Endothelial cell of hepatic sinusoid (primary cell): ENCODE measurements at regions not wholly inside any gene's neighbourhood (a gene's known extent, or its start where the extent isn't known, plus 50 kb on each side); places are given as distances from the start of the nearest gene placed in this dataset.

Experiments
- in situ Hi-C: cut with HindIII; loops from 2 replicates; pipeline ENCODE4 v1.10.0; 2017; ENCODE audit warnings: low sequenced_read_pairs

GRCh38 chr18:37662546-37663339 lies 97.1 kb upstream of the CELF4 start:
- in situ Hi-C loops, result no loop called here

DNA sequence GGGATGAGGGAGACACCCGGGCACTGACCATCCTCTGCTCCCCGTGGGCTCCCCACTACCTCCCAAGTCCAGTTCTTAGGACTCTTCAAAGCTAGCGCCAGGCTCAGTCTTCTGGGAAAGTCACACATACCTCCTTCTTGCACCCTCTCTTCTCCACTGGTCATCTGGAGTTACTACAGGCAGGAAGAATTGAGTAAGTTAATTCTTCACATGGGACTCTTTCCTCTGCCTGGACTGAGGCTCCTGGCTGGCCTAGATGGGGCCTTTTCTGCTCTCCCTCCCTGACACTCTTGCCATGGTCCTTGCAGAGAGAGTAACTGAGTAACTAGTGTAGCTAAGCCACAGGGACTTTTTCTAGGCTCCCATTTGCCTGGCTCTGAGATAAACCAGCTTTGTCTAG lies 96.5 kb upstream of the CELF4 start:
- in situ Hi-C loops, result no loop called here

GRCh38 chr18:37661478-37661877 lies 95.9 kb upstream of the CELF4 start:
- in situ Hi-C loops, result no loop called here

DNA sequence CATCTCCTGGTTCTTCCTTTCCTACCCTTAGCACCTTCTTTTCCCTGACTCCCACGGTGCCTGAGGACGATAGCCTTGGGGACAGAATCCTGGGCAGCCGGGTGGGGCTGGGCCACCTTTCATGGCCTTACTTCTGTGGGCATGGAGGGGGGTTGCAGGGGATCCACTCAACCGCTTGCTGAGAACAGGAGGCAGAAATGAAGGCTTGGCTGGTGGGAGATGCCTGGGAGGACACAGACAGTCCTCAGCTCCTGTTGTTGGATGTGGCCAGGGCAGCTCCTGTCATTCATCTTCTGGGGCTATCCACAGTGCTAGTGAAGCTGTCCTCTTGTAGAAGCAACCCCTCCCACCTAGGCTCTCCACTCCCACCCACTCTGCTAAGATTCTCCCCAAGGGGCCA lies 95.5 kb upstream of the CELF4 start:
- in situ Hi-C loops, result no loop called here

- in situ Hi-C loops, result no loop called here
Measured at GRCh38 chr18:37660658-37661057, 95.1 kb upstream of the CELF4 start.

GRCh38 chr18:37659906-37660305 lies 94.3 kb upstream of the CELF4 start:
- in situ Hi-C loops, result no loop called here

GRCh38 chr18:37658894-37659293 lies 93.3 kb upstream of the CELF4 start:
- in situ Hi-C loops, result no loop called here

GRCh38 chr18:37657493-37657892 lies 91.9 kb upstream of the CELF4 start:
- in situ Hi-C loops, result no loop called here

DNA sequence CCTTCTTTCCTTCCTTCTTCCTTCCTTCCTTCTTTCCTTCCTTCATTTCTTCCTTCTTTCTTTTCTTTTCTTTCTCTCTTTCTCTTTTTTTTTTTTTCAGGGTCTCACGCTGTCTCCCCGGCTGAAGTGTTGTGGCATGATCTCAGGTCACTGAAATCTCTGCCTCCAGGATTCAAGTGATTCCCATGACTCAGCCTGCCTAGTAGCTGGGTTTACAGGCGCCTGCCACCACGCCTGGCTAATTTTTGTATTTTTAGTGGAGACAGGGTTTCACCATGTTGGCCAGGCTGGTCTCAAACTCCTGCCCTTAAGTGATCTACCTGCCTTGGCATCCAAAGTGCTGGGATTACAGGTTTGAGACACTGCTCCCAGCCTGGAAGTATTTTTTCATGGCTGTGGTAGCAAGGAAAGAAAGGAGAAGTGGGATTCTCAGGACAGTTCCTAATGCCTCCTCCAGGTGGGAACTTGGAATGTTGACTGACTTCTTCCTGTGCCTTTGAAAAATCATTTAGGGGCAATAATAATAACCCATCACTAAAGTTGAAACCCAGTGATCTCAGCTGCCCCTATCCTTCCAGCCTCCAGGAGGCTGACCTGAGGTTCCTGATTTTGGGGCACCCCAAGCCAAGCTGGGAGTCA lies 89.3 kb upstream of the CELF4 start:
- in situ Hi-C loops, result no loop called here

DNA sequence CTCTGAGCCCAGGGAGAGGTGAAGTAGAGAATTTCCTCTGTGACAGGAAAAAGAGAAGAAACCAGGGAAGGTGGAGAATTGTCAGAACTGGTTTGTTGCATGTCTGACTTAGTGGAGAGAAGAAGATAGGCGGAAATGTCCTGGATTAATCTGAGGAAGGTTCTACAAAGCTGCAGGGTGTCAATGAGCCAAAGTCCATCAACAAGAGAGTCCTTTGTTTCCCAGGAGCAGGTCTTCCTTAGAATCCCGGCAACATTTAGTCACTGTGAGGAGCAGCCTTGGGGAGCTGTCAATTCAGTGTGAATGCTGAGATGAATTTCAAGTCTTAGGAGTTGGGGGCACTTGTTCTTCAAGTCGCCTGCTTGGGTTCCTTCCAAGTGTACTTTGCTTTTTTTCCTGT lies 88.4 kb upstream of the CELF4 start:
- in situ Hi-C loops, result no loop called here

GRCh38 chr18:37653618-37654017 lies 88.0 kb upstream of the CELF4 start:
- in situ Hi-C loops, result no loop called here

DNA sequence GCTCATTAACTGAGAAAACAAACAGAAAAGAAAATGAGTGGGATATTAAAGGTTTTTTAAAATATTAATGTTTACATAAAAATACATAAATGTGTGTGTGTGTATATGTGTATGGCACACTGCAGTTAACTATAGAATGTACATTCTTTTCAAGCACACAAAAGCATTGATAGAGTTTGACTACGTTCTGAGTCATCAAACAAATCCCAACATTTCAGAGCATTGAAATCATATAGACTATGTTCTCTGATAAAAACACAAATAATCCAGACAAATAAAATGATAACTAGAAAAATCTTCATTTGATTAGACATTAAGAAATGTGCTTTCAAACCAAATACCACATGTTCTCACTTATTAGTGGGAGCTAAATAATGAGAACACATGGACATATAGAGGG lies 84.3 kb upstream of the CELF4 start:
- in situ Hi-C loops, result no loop called here

DNA sequence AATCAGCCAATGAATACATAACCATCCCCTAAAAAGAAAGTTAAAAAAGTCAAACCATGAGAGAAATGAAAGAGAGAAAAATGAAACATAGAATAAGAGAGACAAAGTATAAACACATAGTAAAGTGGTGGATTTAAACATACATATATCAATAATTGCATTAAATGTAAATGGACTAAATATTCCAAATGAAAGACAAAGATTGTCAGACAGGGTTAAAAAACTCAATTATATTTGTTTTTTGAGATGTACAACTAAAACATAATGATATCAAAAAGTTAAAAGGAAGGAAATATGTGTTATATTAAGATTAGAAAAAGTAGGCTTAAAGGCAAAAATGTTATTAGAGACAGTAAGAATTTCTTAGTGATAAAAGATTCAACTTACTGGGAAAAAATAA lies 83.8 kb upstream of the CELF4 start:
- in situ Hi-C loops, result no loop called here

GRCh38 chr18:37641573-37641972 lies 76.0 kb upstream of the CELF4 start:
- in situ Hi-C loops, result no loop called here

DNA sequence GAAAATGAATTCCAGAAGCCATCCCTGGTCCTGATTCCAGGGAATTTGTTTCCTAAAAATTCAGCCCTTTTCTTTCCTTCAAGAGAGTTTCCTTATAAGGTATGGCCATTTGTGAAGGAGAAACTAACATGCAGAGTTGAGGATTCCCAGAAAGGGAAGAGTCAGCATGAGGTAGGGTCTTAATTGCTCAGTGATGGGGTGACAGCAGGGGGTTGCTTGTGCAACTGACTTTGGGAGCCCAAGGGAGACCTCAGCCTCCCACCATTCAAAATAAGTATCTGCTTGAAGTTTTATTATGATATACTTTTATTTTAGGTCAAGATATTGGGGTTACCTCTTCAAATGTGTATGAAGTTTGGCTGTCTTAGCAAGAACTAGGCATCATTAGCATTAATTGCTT lies 74.9 kb upstream of the CELF4 start:
- in situ Hi-C loops, result no loop called here

DNA sequence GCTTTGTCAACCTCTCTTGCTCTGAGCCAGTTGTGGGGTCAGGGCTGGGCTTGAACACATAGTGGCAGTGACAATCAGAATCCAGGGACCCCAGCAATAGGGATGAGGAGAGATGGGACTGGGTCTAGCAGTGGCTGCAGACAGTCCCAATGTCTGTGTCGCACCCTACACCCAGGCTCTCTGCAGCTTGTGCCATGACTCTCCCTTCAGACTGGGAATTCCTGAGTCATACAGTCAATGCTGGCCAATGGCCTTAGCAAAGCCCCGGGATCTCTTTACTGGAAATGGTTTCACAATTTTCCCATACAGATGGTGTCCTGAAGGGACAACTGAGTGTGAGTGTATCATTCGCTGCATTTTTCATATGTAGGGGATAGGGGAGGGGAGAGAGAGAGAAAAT lies 74.2 kb upstream of the CELF4 start:
- in situ Hi-C loops, result no loop called here

GRCh38 chr18:37637478-37637850 lies 71.9 kb upstream of the CELF4 start:
- in situ Hi-C loops, result no loop called here

DNA sequence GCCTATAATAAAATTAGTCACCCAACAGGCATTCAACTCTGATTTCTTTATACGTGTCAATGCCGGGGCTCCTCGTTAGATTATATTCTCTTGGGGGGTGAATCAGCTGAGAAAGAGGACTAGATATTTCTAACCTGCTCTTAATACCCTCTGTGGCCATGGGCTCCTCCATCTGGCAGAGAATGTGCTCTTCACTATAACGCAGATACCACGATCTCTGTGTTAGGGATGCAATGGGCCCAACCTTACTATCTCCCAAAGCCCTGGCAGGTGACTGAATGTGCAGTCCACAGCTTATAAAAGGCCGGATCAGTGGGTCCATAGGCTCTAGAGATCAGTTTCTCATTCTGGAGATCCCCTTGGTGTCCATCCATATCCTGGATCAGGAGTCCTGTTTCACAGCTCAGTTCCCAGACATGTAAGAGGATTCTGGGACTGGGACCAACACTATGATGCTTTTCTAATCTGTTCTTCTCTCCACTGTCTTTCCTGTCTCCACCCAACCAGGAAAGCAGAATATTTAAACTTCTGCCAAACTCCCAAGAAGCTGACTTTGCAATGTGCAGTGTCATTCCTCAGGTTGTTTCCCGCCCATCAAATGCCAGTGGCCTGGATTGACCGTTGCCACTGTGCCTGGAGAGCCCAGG lies 71.4 kb upstream of the CELF4 start:
- in situ Hi-C loops, result no loop called here

DNA sequence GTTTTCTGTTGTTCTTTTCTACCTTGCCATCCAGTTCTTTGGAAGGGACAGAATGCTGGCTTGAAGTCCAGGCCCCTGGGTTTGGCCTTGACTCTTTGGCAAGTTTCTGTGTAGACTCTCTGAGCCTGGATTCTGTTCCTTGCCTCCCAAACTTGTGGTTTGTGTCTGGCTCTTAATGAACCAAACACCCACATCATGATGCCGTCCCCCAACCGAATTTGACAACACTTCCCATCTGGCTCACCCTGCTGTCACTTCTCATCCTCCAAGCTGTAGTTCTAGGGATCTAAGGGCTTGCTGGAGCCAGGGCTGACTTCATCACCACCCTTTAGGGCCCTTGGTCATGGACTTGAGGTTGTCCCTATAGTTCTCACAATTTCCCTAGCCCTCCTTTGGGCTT lies 68.9 kb upstream of the CELF4 start:
- in situ Hi-C loops, result no loop called here

GRCh38 chr18:37631422-37631821 lies 65.8 kb upstream of the CELF4 start:
- in situ Hi-C loops, result no loop called here

DNA sequence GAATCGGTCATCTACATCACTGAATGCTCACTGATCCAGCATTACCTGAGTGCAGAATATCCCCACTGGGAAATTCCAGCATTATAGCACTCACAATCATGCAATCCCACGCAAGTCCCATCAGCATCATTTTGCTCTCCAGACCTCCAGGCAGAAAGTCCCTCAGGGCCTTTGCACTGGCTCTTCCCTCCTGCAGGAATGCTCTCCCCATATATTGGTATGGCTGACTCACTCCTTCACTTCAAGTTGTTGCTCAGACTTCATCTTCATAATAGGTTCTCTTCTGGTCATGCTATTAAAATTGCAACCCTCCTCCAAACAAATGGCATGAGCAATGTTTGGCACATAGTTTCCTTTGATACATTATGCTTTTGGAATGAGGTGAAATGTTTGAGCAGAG lies 64.7 kb upstream of the CELF4 start:
- in situ Hi-C loops, result no loop called here

- in situ Hi-C loops, result no loop called here
Measured at GRCh38 chr18:37628470-37629220, 63.0 kb upstream of the CELF4 start.
